HCT116 (cell line): ENCODE measurements at regions not wholly inside any gene's neighbourhood (a gene's known extent, or its start where the extent isn't known, plus 50 kb on each side); places are given as distances from the start of the nearest gene placed in this dataset.

ENCODE experiments used
- CEBPB ChIP-seq: IDR thresholded peaks from 2 replicates; pipeline ENCODE4 v1.6.1; 2012; ENCODE audit warnings: low read depth
- JUND ChIP-seq: IDR thresholded peaks from 2 replicates; pipeline ENCODE4 v1.6.1; 2012
- POLR2A ChIP-seq: IDR thresholded peaks from 2 replicates; pipeline ENCODE4 v1.7.0; 2011; ENCODE audit warnings: borderline replicate concordance; ENCODE audit not compliant: insufficient read depth, insufficient read length; ENCODE audit errors: extremely low read depth
- POLR2AphosphoS5 ChIP-seq: IDR thresholded peaks from 2 replicates; pipeline ENCODE4 v1.6.1; 2011; ENCODE audit warnings: mild to moderate bottlenecking, low read depth, low read length, moderate library complexity
- REST ChIP-seq: IDR thresholded peaks from 2 replicates; pipeline ENCODE4 v1.6.1; 2012; ENCODE audit warnings: low read depth
- TF ChIP-seq, protein P1 (sequence below), 3 experiments: fragments of 200-600 bp in 1 of 3; sonication (generic) in 1 of 3; IDR thresholded peaks in 2 of 3; conservative IDR thresholded peaks in 1 of 3; 2 replicates each; pipeline ENCODE4 v1.5.1; 2012 to 2017; ENCODE audit warnings: low read depth in 2 of 3, low read length in 2 of 3, antibody characterized with exemption in 1 of 3, borderline replicate concordance in 1 of 3, control low read depth in 1 of 3, mild to moderate bottlenecking in 1 of 3, mixed read lengths in 1 of 3, mixed run types in 1 of 3, moderate library complexity in 1 of 3; ENCODE audit not compliant: insufficient read depth in 1 of 3
- TF ChIP-seq, protein P2 (sequence below): IDR thresholded peaks from 2 replicates; pipeline ENCODE4 v1.6.1; 2012

DNA sequence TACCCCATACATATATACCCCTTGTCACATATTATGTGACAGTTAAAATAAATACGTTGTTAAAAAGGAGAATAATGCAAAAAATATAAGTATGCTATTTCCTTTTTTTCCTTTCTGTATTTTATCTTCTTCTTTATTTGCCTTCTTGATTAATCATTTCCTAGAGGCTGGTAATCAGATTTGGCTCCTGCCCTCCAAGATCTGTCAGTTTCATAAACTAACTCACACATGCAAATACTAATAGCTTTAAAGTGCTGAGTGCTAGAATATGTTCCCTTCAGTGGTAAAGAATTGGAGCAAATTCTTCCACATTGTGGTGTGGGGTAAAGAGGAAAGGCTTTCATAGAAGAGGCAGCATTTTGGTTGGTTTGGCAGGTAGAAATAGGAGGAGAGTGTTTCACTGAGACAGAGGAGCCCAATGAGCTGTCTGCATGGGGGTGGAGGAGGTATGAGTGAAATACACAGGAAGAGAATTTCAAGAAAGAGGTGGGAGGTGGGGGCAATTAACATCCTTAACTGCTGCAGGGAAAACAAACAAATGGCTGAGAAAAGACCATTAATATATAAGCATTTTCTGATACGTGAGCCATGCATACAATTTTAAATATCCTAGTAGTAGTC, 523.9 kb downstream of the BMP2 start:
- TF ChIP-seq REST: no peak
- no peak for TF ChIP-seq POLR2A
- TF ChIP-seq, protein P1, sequence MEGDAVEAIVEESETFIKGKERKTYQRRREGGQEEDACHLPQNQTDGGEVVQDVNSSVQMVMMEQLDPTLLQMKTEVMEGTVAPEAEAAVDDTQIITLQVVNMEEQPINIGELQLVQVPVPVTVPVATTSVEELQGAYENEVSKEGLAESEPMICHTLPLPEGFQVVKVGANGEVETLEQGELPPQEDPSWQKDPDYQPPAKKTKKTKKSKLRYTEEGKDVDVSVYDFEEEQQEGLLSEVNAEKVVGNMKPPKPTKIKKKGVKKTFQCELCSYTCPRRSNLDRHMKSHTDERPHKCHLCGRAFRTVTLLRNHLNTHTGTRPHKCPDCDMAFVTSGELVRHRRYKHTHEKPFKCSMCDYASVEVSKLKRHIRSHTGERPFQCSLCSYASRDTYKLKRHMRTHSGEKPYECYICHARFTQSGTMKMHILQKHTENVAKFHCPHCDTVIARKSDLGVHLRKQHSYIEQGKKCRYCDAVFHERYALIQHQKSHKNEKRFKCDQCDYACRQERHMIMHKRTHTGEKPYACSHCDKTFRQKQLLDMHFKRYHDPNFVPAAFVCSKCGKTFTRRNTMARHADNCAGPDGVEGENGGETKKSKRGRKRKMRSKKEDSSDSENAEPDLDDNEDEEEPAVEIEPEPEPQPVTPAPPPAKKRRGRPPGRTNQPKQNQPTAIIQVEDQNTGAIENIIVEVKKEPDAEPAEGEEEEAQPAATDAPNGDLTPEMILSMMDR (IDR thresholded peaks at IDR 0.05 in 2 of 3, conservative IDR thresholded peaks at IDR 0.05 in 1 of 3; ENCODE audit: borderline replicate concordance in 1 of 3, insufficient read depth in 1 of 3, low read depth in 2 of 3, low read length in 2 of 3): no peak
- TF ChIP-seq, protein P2, sequence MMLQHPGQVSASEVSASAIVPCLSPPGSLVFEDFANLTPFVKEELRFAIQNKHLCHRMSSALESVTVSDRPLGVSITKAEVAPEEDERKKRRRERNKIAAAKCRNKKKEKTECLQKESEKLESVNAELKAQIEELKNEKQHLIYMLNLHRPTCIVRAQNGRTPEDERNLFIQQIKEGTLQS: no peak
- no peak for TF ChIP-seq POLR2AphosphoS5
- no peak for TF ChIP-seq CEBPB
- TF ChIP-seq JUND: no peak
